ENCODE measurements at regions not wholly inside any gene's neighbourhood (a gene's known extent, or its start where the extent isn't known, plus 50 kb on each side); places are given as distances from the start of the nearest gene placed in this dataset.

DNA sequence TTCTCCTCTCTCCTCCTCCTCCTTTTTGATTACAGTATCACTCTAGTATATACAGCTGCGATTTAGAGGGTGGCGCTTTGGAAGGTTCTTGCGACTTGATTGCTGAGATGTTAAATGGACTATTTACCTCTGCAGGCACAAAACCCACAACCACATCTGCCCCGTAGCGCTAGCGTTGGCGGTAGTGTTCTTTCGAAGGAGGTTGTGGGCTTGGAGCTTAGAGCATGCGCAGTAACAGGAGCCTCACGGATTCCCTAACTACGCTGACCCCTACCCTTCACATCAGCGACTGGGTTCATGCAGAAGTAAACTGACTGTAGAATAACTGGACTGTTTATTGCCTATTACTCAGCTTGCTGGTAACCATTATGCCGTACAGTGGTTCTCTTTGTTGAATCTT is 58.0 kb downstream of the CGGBP1 start:
- TF ChIP-seq, protein P1, sequence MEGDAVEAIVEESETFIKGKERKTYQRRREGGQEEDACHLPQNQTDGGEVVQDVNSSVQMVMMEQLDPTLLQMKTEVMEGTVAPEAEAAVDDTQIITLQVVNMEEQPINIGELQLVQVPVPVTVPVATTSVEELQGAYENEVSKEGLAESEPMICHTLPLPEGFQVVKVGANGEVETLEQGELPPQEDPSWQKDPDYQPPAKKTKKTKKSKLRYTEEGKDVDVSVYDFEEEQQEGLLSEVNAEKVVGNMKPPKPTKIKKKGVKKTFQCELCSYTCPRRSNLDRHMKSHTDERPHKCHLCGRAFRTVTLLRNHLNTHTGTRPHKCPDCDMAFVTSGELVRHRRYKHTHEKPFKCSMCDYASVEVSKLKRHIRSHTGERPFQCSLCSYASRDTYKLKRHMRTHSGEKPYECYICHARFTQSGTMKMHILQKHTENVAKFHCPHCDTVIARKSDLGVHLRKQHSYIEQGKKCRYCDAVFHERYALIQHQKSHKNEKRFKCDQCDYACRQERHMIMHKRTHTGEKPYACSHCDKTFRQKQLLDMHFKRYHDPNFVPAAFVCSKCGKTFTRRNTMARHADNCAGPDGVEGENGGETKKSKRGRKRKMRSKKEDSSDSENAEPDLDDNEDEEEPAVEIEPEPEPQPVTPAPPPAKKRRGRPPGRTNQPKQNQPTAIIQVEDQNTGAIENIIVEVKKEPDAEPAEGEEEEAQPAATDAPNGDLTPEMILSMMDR (conservative IDR thresholded peaks at IDR 0.05; ENCODE audit: low read length), result no peak
- DNase-seq (ENCODE audit: low read depth), result no peak
- no peak overlapping the region; the same call in 1 of the 2 replicates for H3K4me3 ChIP-seq (ENCODE audit: low read length)

DNA sequence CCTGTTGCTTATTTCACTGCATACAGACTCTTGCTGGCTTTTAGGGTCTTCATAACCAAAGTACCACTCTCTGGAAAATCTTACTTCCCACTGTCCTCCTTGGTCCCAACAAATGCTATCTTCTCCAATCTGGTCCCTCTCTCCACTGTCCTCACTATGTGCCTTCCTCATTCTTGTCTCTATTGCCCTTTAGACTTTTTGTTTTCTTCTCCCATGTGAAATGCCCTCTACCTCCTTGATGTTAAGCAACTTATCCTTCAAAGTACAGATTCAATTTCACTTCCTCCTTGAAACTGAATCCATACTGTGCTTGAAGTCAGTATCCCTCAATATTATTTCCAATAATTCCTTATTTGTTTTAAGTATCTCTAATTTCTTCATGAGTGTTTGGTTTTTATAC is 60.8 kb downstream of the CGGBP1 start:
- TF ChIP-seq, protein P1 (conservative IDR thresholded peaks at IDR 0.05; ENCODE audit: low read length), result no peak
- no peak overlapping the region for H3K4me3 ChIP-seq (ENCODE audit: low read length)
- DNase-seq (ENCODE audit: low read depth), result no peak

DNA sequence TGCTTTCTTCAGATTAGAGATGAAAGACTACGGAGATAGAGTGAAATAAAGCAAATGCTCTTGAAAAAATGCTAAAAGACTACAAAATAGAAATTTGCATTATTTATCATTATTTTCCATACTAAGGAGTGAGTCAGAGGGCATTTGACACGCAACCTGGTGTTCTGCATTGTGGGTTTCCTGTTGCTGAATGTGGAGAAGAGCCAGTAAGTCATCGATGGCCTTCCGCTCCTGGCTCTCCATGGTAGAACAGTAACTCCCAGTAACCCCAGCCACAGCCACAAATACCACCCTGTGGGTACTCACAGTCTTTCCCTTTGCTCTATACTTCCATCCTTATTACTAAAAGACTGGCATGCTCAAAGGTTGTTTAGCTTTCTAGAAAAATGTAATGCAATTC is 61.5 kb downstream of the CGGBP1 start:
- H3K4me3 ChIP-seq (ENCODE audit: low read length), result no peak overlapping the region
- no peak for DNase-seq (ENCODE audit: low read depth)
- TF ChIP-seq, protein P1 (conservative IDR thresholded peaks at IDR 0.05; ENCODE audit: low read length), result no peak

DNA sequence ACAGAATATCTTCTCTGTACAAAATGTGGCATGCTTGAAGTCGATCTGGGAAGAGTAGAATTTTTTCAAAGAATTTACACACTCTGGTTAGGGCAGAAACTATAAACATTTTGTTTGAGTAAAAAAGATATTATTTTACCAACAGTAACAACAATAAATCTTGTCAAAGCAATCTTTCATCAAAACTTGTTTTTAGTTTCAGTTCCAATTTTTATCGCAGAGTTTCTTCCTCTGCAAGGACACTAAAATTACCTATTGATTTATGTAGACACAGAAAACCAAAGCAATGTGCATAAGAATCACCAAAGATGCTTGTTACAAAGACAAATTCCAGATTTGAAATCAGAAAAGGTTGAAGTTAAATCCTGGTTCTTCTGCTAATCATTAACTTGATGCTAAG is 61.9 kb downstream of the CGGBP1 start:
- no peak for DNase-seq (ENCODE audit: low read depth)
- TF ChIP-seq, protein P1 (conservative IDR thresholded peaks at IDR 0.05; ENCODE audit: low read length), result no peak
- H3K4me3 ChIP-seq (ENCODE audit: low read length), result no peak overlapping the region

DNA sequence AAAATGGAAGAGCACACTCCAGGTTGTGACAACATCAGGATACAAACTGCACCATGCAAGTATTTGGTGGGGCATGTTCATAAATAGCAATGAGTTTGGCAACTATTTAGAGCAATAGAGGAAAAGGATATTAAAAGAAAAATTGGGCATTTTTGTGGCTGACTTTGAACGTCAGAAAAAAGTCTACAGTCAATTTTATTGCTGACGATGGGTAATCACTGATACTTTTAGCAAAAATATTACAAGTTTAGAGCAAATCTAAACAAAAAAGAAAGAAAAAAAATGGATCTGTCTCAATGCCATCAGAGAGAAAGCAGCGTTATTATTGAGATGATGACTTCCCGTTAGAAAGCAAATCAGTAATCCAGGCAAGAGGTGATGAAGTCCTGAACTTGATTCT is 65.2 kb downstream of the CGGBP1 start:
- DNase-seq (ENCODE audit: low read depth), result no peak
- TF ChIP-seq, protein P1 (conservative IDR thresholded peaks at IDR 0.05; ENCODE audit: low read length), result no peak
- no peak overlapping the region for H3K4me3 ChIP-seq (ENCODE audit: low read length)

DNA sequence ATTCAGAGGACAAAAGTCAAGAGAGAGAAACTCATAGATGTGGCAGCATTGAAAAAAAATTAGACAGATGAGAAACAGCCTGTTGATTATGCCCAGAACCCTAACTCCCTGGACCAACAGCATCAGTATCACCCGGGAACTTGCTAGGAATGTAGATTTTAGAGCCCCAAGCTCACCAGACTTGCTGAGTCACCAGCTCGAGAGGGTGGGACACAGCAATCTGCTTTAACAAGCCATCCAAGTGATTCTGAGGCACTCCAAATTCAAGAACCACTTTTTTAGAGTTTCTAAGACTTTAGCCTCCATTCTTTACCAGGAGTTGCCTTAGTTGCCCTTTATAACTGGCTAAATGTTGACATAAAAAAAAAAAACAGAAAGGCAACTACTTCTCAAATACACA is 70.9 kb downstream of the CGGBP1 start:
- TF ChIP-seq, protein P1 (conservative IDR thresholded peaks at IDR 0.05; ENCODE audit: low read length), result no peak
- no peak overlapping the region for H3K4me3 ChIP-seq (ENCODE audit: low read length)
- DNase-seq (ENCODE audit: low read depth), result no peak

DNA sequence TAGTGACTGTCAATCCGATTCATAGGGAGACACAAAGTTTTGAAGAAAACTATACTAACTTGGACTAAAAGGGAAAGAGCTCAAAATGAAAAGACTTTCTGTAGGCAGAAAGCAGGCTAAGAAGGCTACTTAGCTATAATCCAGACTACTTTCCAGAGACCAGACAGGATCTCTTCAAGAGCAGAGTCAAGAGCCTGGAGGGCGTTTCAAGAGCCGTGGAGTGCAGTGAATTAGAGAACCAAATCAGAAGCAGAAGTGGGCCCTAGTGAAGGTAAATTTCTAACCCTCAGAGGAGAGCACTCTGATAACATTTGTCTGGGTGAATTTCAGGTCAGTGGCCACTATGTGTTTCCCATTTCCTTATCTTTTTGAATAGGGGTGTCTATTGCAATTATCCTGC is 76.4 kb downstream of the CGGBP1 start:
- TF ChIP-seq, protein P1 (conservative IDR thresholded peaks at IDR 0.05; ENCODE audit: low read length), result no peak
- H3K4me3 ChIP-seq (ENCODE audit: low read length), result no peak overlapping the region
- DNase-seq (ENCODE audit: low read depth), result no peak
